HG02852 (cell line): ENCODE measurements at regions not wholly inside any gene's neighbourhood (a gene's known extent, or its start where the extent isn't known, plus 50 kb on each side); places are given as distances from the start of the nearest gene placed in this dataset.
A peak's percentile ranks its signal among the peaks of the same experiment; 100 is the strongest.
"Not testable (repeated sequence)": the region's sequence is repeated elsewhere in the genome, so short reads cannot be mapped to it uniquely, and the experiment has no call there.

Source experiments
- ATAC-seq: cut with Tn5 transposase; IDR thresholded peaks from one replicate; pipeline ENCODE4 v1.9.1; 2021; ENCODE audit warnings: mild to moderate bottlenecking, moderate library complexity; ENCODE audit not compliant: unreplicated experiment

- ATAC-seq = no peak
These were observed 73.8 kb upstream of the MORC3 start for GRCh38 chr21:36246080-36246631.

GRCh38 chr21:36247316-36248010 lies 72.5 kb upstream of the MORC3 start:
- ATAC-seq = no peak

GRCh38 chr21:36249576-36250422 lies 70.2 kb upstream of the MORC3 start:
- ATAC-seq = no peak

GRCh38 chr21:36250423-36251075 lies 69.4 kb upstream of the MORC3 start:
- ATAC-seq = no peak

DNA sequence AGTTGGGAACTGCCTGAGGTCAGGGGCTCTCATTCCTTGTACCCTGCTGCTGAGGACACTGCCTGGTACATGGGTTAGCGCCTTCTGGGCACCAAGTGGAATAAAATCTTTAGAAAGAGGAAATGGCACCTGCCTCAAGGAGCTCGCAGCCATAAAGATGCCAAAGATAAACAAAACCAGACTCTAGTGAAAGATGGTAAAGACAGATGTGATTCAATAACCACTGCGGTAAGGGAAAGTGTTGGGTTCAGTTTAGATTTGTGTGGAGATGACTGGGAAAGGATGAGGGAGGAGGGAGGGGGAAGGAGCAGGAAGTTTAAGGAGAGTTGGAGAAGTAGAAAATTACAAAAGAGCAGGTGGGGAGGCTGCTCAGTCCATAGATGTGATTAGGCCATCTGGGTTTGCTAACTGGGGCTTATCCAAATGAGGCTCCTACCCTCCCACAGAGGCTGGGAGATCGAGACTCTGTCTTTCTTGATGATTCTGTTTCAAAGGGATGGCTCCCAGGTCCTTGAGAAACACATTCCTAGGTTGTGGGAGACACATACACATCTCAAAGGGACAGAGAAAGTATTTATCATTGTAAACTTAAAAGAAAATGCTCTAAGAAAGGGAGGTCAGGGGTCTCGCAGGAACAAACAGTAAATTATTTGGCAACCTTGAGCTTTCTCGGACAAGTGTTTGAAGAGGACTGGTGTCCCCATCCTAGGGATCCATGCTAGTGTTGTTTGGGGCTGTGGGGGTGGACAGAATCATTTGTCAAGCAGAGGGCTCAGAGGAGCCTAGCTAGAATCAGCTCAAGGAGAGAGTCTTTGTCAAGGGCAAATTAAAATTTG lies 65.7 kb upstream of the MORC3 start:
- no peak for ATAC-seq

- peak; percentile 68 for ATAC-seq
These were observed 64.3 kb upstream of the MORC3 start for GRCh38 chr21:36255663-36256062.

DNA sequence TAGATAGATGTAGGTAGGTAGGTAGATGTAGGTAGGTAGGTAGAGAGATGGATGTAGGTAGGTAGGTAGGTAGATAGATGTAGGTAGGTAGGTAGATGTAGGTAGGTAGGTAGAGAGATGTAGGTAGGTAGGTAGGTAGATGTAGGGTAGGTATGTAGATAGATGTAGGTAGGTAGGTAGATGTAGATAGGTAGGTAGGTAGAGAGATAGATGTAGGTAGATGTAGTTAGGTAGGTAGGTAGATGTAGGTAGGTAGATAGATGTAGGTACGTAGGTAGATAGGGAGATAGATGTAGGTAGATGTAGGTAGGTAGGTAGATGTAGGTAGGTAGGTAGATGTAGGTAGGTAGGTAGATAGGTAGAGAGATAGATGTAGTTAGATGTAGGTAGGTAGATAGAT lies 62.3 kb upstream of the MORC3 start:
- no peak for ATAC-seq

- ATAC-seq = no peak
These were observed 59.8 kb upstream of the MORC3 start for GRCh38 chr21:36260030-36260787.

DNA sequence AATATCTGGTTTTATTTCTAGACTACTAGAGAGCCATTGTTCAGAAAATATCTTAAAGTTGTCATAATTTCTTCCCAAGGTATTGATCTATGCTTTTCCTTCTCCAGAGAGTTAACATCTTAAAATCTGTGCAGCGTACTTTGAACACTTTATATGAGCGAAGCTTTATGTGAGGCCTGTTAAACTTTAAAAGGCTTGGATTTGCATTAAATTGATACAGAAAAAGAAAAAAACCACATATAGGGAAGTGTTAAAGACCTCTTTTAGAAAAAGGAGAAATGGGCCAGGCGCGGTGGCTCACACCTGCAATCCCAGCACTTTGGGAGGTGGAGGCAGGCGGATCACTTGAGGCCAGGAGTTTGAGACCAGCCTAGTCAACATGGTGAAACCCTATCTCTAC lies 59.2 kb upstream of the MORC3 start:
- no peak for ATAC-seq

GRCh38 chr21:36261459-36261858 lies 58.5 kb upstream of the MORC3 start:
- no peak for ATAC-seq

- ATAC-seq = no peak
These were observed 56.2 kb upstream of the MORC3 start for GRCh38 chr21:36263797-36264196.

GRCh38 chr21:36265431-36265830 lies 54.6 kb upstream of the MORC3 start:
- ATAC-seq = no peak

GRCh38 chr21:36267828-36268227 lies 52.2 kb upstream of the MORC3 start:
- not testable (repeated sequence) for ATAC-seq

GRCh38 chr21:36268264-36268663 lies 51.7 kb upstream of the MORC3 start:
- not testable (repeated sequence) for ATAC-seq
